ENCODE measurements at regions not wholly inside any gene's neighbourhood (a gene's known extent, or its start where the extent isn't known, plus 50 kb on each side); places are given as distances from the start of the nearest gene placed in this dataset.

DNA sequence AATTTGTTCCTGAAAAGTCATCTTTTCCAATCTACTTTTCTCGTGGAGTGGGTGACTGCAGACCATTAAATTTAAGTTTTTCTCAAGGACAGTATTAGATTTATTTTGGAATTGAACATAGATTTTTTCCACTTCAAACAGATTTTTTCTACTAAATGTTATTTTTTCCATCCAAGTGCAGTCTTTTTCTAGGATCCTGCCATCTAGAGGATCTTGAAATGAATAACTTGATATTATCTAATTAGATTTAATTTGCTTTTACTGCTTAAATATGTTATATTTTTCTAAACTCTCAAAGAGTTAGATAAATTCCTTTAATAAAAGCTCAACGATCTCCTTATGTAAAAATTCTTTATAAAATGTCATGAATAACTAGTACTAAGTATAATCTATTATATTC, 136.9 kb upstream of the PRR16 start:
- TF ChIP-seq, protein P1, sequence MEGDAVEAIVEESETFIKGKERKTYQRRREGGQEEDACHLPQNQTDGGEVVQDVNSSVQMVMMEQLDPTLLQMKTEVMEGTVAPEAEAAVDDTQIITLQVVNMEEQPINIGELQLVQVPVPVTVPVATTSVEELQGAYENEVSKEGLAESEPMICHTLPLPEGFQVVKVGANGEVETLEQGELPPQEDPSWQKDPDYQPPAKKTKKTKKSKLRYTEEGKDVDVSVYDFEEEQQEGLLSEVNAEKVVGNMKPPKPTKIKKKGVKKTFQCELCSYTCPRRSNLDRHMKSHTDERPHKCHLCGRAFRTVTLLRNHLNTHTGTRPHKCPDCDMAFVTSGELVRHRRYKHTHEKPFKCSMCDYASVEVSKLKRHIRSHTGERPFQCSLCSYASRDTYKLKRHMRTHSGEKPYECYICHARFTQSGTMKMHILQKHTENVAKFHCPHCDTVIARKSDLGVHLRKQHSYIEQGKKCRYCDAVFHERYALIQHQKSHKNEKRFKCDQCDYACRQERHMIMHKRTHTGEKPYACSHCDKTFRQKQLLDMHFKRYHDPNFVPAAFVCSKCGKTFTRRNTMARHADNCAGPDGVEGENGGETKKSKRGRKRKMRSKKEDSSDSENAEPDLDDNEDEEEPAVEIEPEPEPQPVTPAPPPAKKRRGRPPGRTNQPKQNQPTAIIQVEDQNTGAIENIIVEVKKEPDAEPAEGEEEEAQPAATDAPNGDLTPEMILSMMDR (IDR thresholded peaks at IDR 0.05; ENCODE audit: insufficient read depth, low read depth, low read length) = no peak
- no peak for TF ChIP-seq EZH2 (IDR thresholded peaks at IDR 0.05; ENCODE audit: insufficient read depth, low read length)
